H1 (cell line): ENCODE measurements at regions not wholly inside any gene's neighbourhood (a gene's known extent, or its start where the extent isn't known, plus 50 kb on each side); places are given as distances from the start of the nearest gene placed in this dataset.

Experiments used
- BCL11A ChIP-seq, 2 experiments: IDR thresholded peaks; one replicate each; pipeline ENCODE4 v1.6.1; 2011; ENCODE audit warnings: low read depth in 2 of 2, low read length in 2 of 2, mild to moderate bottlenecking in 2 of 2
- EZH2 ChIP-seq: fragments of 200-600 bp; sonication (generic); IDR thresholded peaks from 2 replicates; pipeline ENCODE4 v1.7.1; 2012; ENCODE audit warnings: low read depth, mild to moderate bottlenecking, moderate library complexity, low read length, inconsistent platforms; ENCODE audit not compliant: severe bottlenecking
- MAFK ChIP-seq: IDR thresholded peaks from 2 replicates; pipeline ENCODE4 v1.6.1; 2012; ENCODE audit warnings: low read depth, mild to moderate bottlenecking, improper control_type of control experiment, low read length
- POLR2A ChIP-seq, 2 experiments: IDR thresholded peaks; 1 replicate in 1 of 2; 2 replicates in 1 of 2; pipeline ENCODE4 v1.6.1; 2011; ENCODE audit warnings: low read depth in 2 of 2, low read length in 2 of 2, mild to moderate bottlenecking in 2 of 2; ENCODE audit errors: control extremely low read depth in 1 of 2
- TF ChIP-seq, protein P1 (sequence below): fragments of 300-600 bp; sonication (generic); IDR thresholded peaks from 2 replicates; pipeline ENCODE4 v1.7.1; 2012; ENCODE audit warnings: low read length, moderate library complexity, mild to moderate bottlenecking, inconsistent platforms; ENCODE audit not compliant: insufficient replicate concordance

DNA sequence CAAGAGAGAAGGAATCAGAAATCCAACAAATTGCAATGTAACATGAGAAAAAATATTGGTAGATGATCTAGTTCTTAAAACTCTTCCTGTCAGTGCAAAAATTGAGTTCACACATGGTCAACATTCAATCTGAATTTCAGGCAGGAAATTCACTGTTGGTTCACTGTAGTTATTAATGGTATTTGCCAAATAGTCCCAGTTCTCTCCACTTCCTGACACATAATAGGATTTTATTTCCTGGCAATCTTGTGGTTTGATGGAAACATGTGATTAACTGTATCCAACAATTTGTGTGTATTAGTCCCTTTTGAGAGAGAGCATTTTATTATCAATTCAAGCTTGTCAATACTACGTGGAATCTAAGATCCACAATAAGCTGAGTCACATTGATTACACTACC is 1103.1 kb downstream of the ROBO2 start (continued):
- TF ChIP-seq, protein P1, sequence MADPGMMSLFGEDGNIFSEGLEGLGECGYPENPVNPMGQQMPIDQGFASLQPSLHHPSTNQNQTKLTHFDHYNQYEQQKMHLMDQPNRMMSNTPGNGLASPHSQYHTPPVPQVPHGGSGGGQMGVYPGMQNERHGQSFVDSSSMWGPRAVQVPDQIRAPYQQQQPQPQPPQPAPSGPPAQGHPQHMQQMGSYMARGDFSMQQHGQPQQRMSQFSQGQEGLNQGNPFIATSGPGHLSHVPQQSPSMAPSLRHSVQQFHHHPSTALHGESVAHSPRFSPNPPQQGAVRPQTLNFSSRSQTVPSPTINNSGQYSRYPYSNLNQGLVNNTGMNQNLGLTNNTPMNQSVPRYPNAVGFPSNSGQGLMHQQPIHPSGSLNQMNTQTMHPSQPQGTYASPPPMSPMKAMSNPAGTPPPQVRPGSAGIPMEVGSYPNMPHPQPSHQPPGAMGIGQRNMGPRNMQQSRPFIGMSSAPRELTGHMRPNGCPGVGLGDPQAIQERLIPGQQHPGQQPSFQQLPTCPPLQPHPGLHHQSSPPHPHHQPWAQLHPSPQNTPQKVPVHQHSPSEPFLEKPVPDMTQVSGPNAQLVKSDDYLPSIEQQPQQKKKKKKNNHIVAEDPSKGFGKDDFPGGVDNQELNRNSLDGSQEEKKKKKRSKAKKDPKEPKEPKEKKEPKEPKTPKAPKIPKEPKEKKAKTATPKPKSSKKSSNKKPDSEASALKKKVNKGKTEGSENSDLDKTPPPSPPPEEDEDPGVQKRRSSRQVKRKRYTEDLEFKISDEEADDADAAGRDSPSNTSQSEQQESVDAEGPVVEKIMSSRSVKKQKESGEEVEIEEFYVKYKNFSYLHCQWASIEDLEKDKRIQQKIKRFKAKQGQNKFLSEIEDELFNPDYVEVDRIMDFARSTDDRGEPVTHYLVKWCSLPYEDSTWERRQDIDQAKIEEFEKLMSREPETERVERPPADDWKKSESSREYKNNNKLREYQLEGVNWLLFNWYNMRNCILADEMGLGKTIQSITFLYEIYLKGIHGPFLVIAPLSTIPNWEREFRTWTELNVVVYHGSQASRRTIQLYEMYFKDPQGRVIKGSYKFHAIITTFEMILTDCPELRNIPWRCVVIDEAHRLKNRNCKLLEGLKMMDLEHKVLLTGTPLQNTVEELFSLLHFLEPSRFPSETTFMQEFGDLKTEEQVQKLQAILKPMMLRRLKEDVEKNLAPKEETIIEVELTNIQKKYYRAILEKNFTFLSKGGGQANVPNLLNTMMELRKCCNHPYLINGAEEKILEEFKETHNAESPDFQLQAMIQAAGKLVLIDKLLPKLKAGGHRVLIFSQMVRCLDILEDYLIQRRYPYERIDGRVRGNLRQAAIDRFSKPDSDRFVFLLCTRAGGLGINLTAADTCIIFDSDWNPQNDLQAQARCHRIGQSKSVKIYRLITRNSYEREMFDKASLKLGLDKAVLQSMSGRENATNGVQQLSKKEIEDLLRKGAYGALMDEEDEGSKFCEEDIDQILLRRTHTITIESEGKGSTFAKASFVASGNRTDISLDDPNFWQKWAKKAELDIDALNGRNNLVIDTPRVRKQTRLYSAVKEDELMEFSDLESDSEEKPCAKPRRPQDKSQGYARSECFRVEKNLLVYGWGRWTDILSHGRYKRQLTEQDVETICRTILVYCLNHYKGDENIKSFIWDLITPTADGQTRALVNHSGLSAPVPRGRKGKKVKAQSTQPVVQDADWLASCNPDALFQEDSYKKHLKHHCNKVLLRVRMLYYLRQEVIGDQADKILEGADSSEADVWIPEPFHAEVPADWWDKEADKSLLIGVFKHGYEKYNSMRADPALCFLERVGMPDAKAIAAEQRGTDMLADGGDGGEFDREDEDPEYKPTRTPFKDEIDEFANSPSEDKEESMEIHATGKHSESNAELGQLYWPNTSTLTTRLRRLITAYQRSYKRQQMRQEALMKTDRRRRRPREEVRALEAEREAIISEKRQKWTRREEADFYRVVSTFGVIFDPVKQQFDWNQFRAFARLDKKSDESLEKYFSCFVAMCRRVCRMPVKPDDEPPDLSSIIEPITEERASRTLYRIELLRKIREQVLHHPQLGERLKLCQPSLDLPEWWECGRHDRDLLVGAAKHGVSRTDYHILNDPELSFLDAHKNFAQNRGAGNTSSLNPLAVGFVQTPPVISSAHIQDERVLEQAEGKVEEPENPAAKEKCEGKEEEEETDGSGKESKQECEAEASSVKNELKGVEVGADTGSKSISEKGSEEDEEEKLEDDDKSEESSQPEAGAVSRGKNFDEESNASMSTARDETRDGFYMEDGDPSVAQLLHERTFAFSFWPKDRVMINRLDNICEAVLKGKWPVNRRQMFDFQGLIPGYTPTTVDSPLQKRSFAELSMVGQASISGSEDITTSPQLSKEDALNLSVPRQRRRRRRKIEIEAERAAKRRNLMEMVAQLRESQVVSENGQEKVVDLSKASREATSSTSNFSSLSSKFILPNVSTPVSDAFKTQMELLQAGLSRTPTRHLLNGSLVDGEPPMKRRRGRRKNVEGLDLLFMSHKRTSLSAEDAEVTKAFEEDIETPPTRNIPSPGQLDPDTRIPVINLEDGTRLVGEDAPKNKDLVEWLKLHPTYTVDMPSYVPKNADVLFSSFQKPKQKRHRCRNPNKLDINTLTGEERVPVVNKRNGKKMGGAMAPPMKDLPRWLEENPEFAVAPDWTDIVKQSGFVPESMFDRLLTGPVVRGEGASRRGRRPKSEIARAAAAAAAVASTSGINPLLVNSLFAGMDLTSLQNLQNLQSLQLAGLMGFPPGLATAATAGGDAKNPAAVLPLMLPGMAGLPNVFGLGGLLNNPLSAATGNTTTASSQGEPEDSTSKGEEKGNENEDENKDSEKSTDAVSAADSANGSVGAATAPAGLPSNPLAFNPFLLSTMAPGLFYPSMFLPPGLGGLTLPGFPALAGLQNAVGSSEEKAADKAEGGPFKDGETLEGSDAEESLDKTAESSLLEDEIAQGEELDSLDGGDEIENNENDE, result no peak
- TF ChIP-seq POLR2A (IDR thresholded peaks at IDR 0.05; ENCODE audit: control extremely low read depth in 1 of 2, low read depth in 2 of 2, low read length in 2 of 2) (no peak), MAFK (no peak), BCL11A (IDR thresholded peaks at IDR 0.05; ENCODE audit: low read depth in 2 of 2, low read length in 2 of 2) (no peak), EZH2 (no peak)
